ENCODE measurements at regions not wholly inside any gene's neighbourhood (a gene's known extent, or its start where the extent isn't known, plus 50 kb on each side); places are given as distances from the start of the nearest gene placed in this dataset.

GRCh38 chr12:124517260-124518050, 50.0 kb downstream of the NCOR2 start:
- H3K27ac Mint-ChIP-seq = peak overlapping the region in 1 of 2 donors; percentile 42
- peaks cover 59% of the 10 kb centered on the region for H3K4me1 Mint-ChIP-seq
- no peak for DNase-seq
- H3K27me3 Mint-ChIP-seq = no peaks in the 10 kb centered on the region
- no peaks in the 10 kb centered on the region for H3K9me3 Mint-ChIP-seq
- no peak for ATAC-seq
- H3K4me3 Mint-ChIP-seq = no peak overlapping the region

- peaks cover 60% of the 10 kb centered on the region for H3K4me1 Mint-ChIP-seq
- DNase-seq (no peak), ATAC-seq (no peak)
- no peaks in the 10 kb centered on the region for H3K9me3 Mint-ChIP-seq
- H3K27me3 Mint-ChIP-seq = no peaks in the 10 kb centered on the region
- H3K27ac Mint-ChIP-seq = no peak overlapping the region
- H3K4me3 Mint-ChIP-seq = no peak overlapping the region
Measured at GRCh38 chr12:124516850-124517249, 50.6 kb downstream of the NCOR2 start.

DNA sequence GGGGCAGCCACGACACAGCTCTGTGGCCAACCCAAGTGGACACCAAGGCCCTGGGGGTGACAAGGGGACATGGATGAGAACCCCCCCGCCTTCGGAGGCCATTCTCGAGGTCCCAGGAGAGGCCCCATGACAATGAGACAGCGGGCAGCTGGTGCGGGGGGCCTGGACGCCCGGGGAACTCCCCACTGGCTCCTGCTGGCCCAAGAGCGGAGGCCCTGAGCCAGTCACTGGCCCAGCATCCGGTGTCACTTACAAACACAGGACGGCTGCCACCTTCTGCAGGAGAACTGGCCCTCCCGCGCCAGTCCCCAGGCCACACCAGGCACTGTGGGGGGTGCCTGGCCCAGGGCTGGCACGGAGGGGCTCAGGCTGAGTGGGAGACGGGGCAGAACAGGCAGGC, 51.4 kb downstream of the NCOR2 start:
- DNase-seq (no peak), ATAC-seq (no peak)
- H3K4me3 Mint-ChIP-seq = no peak overlapping the region
- no peaks in the 10 kb centered on the region for H3K27me3 Mint-ChIP-seq
- H3K4me1 Mint-ChIP-seq = peaks cover 53% of the 10 kb centered on the region
- no peaks in the 10 kb centered on the region for H3K9me3 Mint-ChIP-seq
- no peak overlapping the region for H3K27ac Mint-ChIP-seq

- H3K9me3 Mint-ChIP-seq = no peaks in the 10 kb centered on the region
- no peak overlapping the region for H3K4me3 Mint-ChIP-seq
- no peak for ATAC-seq
- DNase-seq = no peak
- H3K27me3 Mint-ChIP-seq = no peaks in the 10 kb centered on the region
- H3K27ac Mint-ChIP-seq = no peak overlapping the region
- H3K4me1 Mint-ChIP-seq = peaks cover 53% of the 10 kb centered on the region
Measured at GRCh38 chr12:124514996-124515932, 52.1 kb downstream of the NCOR2 start.

DNA sequence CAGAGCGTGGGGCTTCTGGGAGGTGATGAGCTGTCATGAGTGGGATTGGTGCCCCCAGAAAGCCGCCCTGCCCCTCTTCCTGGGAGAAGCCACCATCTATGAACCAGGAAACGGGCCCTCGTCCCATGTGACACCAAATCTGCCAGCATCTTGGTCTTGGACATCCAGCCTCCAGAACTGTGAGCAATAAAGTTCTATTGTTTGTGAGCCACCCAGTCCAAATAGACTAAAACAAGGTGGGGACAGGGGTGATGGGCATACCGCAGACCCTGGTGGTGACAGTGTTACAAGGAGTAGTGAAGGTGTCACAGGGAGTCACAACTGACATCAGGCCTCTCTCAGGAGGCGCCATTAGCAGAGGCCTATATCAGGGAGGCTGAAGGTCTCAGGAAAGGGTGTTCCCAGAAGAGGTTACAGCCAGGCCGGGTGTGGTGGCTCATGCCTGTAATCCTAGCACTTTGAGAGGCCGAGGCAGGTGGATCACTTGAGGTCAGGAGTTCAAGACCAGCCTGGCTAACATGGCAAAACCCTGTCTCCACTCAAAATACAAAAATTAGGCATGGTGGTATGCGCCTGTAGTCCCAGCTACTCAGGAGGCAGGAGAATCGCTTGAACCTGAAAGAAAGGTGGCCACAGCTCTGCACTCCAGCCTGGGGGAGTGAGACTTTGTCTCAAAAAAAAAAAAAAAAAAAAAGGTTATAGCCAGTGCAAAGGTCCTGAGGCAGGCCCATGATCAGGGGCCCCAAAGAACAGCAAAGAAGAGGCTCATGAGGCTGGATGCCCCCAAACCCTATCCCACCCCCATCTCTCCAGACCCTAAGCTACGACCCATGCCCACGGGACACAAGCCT, 53.0 kb downstream of the NCOR2 start:
- no peak overlapping the region for H3K4me3 Mint-ChIP-seq
- ATAC-seq = no peak
- H3K9me3 Mint-ChIP-seq = no peaks in the 10 kb centered on the region
- H3K4me1 Mint-ChIP-seq = peaks cover 53% of the 10 kb centered on the region
- H3K27me3 Mint-ChIP-seq = no peaks in the 10 kb centered on the region
- DNase-seq = no peak
- H3K27ac Mint-ChIP-seq = no peak overlapping the region

DNA sequence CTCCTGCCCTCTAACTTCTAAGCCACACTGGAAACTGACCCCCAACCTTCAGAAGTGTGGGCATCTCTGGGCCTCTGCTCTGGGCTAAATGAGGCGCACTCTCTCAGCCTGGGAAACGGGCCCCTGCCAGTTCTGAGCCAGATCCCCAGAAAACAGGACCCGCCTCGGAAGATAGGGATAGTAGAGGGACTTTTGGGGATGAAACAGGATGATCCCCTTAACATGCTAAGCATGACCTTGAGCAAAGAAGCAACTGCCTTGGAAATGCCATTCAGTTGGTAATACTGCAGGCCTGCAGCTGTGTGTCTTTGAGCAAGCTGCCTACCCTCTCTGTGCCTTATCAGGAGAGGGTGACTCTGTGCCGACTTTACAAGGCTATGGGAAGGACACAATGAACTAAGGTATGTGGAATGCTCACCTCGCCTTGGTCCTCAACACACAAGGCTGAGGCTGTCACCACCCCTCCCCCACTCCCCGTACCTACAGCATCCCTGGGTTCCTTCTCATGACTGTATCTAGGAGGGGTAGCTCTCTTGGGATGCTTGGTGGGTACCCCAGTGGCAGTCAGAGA, 54.0 kb downstream of the NCOR2 start:
- no peak for DNase-seq
- Mint-ChIP-seq H3K27ac (no peak overlapping the region), H3K4me1 (peaks cover 53% of the 10 kb centered on the region), H3K4me3 (no peak overlapping the region), H3K27me3 (no peaks in the 10 kb centered on the region), H3K9me3 (no peaks in the 10 kb centered on the region)
- no peak for ATAC-seq

- Mint-ChIP-seq H3K9me3 (no peaks in the 10 kb centered on the region), H3K4me1 (peaks cover 53% of the 10 kb centered on the region), H3K27me3 (no peaks in the 10 kb centered on the region), H3K4me3 (no peak overlapping the region), H3K27ac (peak overlapping the region in 1 of 2 donors; percentile 19)
- no peak for ATAC-seq
- DNase-seq = no peak
Measured at GRCh38 chr12:124512667-124513296, 54.6 kb downstream of the NCOR2 start.

- Mint-ChIP-seq H3K27ac (no peak overlapping the region), H3K9me3 (no peaks in the 10 kb centered on the region), H3K4me3 (no peak overlapping the region), H3K27me3 (no peaks in the 10 kb centered on the region), H3K4me1 (peaks cover 65% of the 10 kb centered on the region)
- no peak for ATAC-seq
- no peak for DNase-seq
Measured at GRCh38 chr12:124511259-124511985, 56.0 kb downstream of the NCOR2 start.

DNA sequence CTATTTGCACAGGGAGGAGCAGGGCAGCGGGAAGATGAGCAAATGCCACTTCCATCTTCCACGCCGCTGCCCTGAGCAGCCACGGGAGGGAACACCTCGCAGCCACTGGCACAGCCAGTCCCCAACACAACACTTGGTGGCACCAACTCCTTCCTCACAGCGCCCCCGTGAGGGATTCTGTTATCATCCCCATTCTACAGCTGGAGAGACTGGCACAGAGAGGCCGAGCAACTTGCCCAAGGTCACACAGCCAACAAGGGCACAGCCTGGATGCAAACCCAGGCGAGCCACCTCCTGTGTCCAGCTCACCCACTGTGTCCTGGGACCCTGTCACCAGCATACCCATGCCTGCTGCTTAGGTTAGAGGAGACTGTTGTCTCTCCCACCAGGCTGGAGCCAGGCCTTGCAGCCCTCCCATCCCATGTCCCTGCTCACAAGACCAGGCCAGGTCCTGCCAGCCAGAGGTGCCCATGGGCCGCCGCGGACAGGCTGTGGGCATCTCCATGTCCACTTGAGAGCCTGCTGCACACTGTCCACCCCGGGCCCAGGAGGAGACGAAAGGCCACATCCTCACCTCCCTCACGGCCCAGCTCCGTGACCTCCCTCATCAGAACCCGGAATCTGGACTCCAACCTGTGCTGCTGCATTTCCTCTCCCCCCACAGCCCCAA, 57.0 kb downstream of the NCOR2 start:
- ATAC-seq = peak; percentile 16

GRCh38 chr12:124509676-124510300, 57.6 kb downstream of the NCOR2 start:
- Mint-ChIP-seq H3K4me1 (peaks cover 75% of the 10 kb centered on the region), H3K4me3 (no peak overlapping the region), H3K27me3 (no peaks in the 10 kb centered on the region), H3K27ac (no peak overlapping the region), H3K9me3 (no peaks in the 10 kb centered on the region)
- ATAC-seq (peak; percentile 31), DNase-seq (no peak)

More for the DNA sequence above, 57.0 kb downstream of the NCOR2 start:
- DNase-seq = no peak
- H3K4me3 Mint-ChIP-seq = no peak overlapping the region
- no peak overlapping the region for H3K27ac Mint-ChIP-seq
- H3K27me3 Mint-ChIP-seq = no peaks in the 10 kb centered on the region
- peaks cover 71% of the 10 kb centered on the region for H3K4me1 Mint-ChIP-seq
- H3K9me3 Mint-ChIP-seq = no peaks in the 10 kb centered on the region

- H3K27ac Mint-ChIP-seq = no peak overlapping the region
- DNase-seq (no peak), ATAC-seq (no peak)
- no peaks in the 10 kb centered on the region for H3K9me3 Mint-ChIP-seq
- H3K4me1 Mint-ChIP-seq = peaks cover 74% of the 10 kb centered on the region
- no peaks in the 10 kb centered on the region for H3K27me3 Mint-ChIP-seq
- no peak overlapping the region for H3K4me3 Mint-ChIP-seq
Measured at GRCh38 chr12:124509300-124509675, 58.1 kb downstream of the NCOR2 start.

GRCh38 chr12:124508381-124509079, 58.9 kb downstream of the NCOR2 start:
- peak overlapping the region in 1 of 2 donors; percentile 12 for H3K27ac Mint-ChIP-seq
- H3K4me1 Mint-ChIP-seq = peaks cover 67% of the 10 kb centered on the region
- no peaks in the 10 kb centered on the region for H3K9me3 Mint-ChIP-seq
- peak; percentile 56 for ATAC-seq
- H3K27me3 Mint-ChIP-seq = no peaks in the 10 kb centered on the region
- peak in 1 of 2 donors; percentile 23 for DNase-seq
- no peak overlapping the region for H3K4me3 Mint-ChIP-seq
